ENCODE measurements at regions not wholly inside any gene's neighbourhood (a gene's known extent, or its start where the extent isn't known, plus 50 kb on each side); places are given as distances from the start of the nearest gene placed in this dataset.

GRCh38 chr10:128437786-128438345 is 311.6 kb upstream of the MKI67 start:
- Histone ChIP-seq H3K4me3 (ENCODE audit: low read depth, low read length) (no peak overlapping the region), H3K36me3 (ENCODE audit: control insufficient read depth, insufficient read depth, low read length) (no peaks in the 10 kb centered on the region), H3K27me3 (ENCODE audit: control insufficient read depth, insufficient read depth, low read length) (no peaks in the 10 kb centered on the region)
- DNase-seq (ENCODE audit: low read depth): no peak
- TF ChIP-seq CTCF (IDR thresholded peaks at IDR 0.05; ENCODE audit: insufficient read depth, low read length, poor library complexity, severe bottlenecking): no peak

- Histone ChIP-seq H3K27me3 (ENCODE audit: control insufficient read depth, insufficient read depth, low read length) (no peaks in the 10 kb centered on the region), H3K4me3 (ENCODE audit: low read depth, low read length) (no peak overlapping the region), H3K36me3 (ENCODE audit: control insufficient read depth, insufficient read depth, low read length) (no peaks in the 10 kb centered on the region)
- no peak for TF ChIP-seq CTCF (IDR thresholded peaks at IDR 0.05; ENCODE audit: insufficient read depth, low read length, poor library complexity, severe bottlenecking)
- DNase-seq (ENCODE audit: low read depth): no peak
Observed at GRCh38 chr10:128438417-128439063, 312.3 kb upstream of the MKI67 start.

DNA sequence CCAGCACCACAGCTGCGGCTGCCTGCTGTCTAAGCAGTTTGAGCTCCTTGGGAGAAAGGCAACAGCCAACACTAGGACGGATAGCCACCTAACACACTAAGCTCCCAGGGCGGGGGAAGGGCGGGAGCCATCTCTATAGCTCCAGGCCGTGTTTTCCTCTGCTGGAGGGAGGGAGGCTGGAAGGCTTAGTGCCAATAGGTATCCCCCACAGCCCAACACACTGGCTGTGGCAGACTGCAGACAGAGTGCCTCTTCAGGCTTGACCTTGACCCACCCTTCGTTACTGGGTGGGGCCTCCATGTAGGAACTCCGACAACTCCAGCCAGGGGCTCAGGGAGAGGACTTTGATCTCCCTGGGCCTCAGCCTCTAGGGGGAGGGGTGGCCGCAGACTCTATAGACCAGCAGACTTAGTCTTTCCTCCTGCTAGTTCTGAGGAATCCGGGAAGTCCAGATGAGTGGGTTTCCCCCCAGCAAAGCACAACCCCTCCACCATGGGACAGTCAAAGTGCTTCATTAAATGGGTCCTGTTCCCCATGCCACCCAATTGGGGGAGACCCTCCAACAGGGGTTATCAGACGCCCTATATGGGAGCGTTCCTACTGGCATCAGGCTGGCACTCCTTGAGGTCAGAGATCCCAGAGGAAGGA is 314.4 kb upstream of the MKI67 start:
- no peak overlapping the region for H3K4me3 ChIP-seq (ENCODE audit: low read depth, low read length)
- no peak for DNase-seq (ENCODE audit: low read depth)
- TF ChIP-seq CTCF (IDR thresholded peaks at IDR 0.05; ENCODE audit: insufficient read depth, low read length, poor library complexity, severe bottlenecking): no peak
- H3K27me3 ChIP-seq (ENCODE audit: control insufficient read depth, insufficient read depth, low read length): no peaks in the 10 kb centered on the region
- H3K36me3 ChIP-seq (ENCODE audit: control insufficient read depth, insufficient read depth, low read length): no peaks in the 10 kb centered on the region

- TF ChIP-seq CTCF (IDR thresholded peaks at IDR 0.05; ENCODE audit: insufficient read depth, low read length, poor library complexity, severe bottlenecking): no peak
- no peaks in the 10 kb centered on the region for H3K36me3 ChIP-seq (ENCODE audit: control insufficient read depth, insufficient read depth, low read length)
- no peak for DNase-seq (ENCODE audit: low read depth)
- H3K4me3 ChIP-seq (ENCODE audit: low read depth, low read length): no peak overlapping the region
- no peaks in the 10 kb centered on the region for H3K27me3 ChIP-seq (ENCODE audit: control insufficient read depth, insufficient read depth, low read length)
Observed at GRCh38 chr10:128443925-128444518, 317.8 kb upstream of the MKI67 start.

DNA sequence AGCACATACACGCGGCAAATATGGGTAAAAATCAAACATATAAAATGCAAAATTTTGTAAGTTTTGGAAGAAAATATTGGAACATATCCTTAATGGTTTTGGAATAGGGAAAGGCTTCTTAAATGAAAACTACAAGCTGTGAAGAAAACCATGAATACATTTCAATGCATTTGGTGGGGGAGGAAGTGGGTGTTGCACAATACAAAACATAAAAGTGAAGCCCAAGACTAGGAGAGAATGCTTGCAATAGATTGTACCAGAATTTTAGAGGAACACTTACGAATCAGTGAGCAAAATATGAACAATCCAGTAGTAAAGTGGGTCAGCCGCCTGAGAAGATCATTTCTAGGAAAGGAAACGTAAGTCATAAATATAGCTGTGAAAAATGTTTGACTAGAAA is 322.6 kb upstream of the MKI67 start:
- Histone ChIP-seq H3K27me3 (ENCODE audit: control insufficient read depth, insufficient read depth, low read length) (no peaks in the 10 kb centered on the region), H3K4me3 (ENCODE audit: low read depth, low read length) (no peak overlapping the region), H3K36me3 (ENCODE audit: control insufficient read depth, insufficient read depth, low read length) (no peaks in the 10 kb centered on the region)
- no peak for DNase-seq (ENCODE audit: low read depth)
- no peak for TF ChIP-seq CTCF (IDR thresholded peaks at IDR 0.05; ENCODE audit: insufficient read depth, low read length, poor library complexity, severe bottlenecking)

Data from kidney epithelial cell (primary cell).